H1 (cell line): ENCODE measurements at regions not wholly inside any gene's neighbourhood (a gene's known extent, or its start where the extent isn't known, plus 50 kb on each side); places are given as distances from the start of the nearest gene placed in this dataset.
A peak's percentile ranks its signal among the peaks of the same experiment; 100 is the strongest.

Source experiments
- CTCF ChIA-PET: fragments of 300-600 bp; sonication (Branson Sonifier 250); formaldehyde crosslinking; loops from one replicate; lab custom pipeline; 2021; ENCODE audit not compliant: partially characterized antibody; lab: Charles Lee
- POLR2A ChIA-PET: fragments of 300-600 bp; sonication (Branson Sonifier 250); formaldehyde crosslinking; loops from one replicate; lab custom pipeline; 2021; ENCODE audit warnings: inconsistent platforms; ENCODE audit not compliant: partially characterized antibody; lab: Charles Lee
- DNase-seq, 2 experiments: peaks; one replicate each; pipeline versions ENCODE4 v3.0.0 to v3.0.0-alpha.2; 2010 to 2022; ENCODE audit warnings: low spot score in 2 of 2, low read depth in 1 of 2, mixed read lengths in 1 of 2
- FAIRE-seq: peaks from 2 replicates; lab custom pipeline; 2011; peaks lifted over from hg19 to GRCh38; lab: Jason Lieb, UNC
- H2AFZ ChIP-seq: 2 replicates; pipeline ENCODE4 v1.8.1; 2012; ENCODE audit warnings: low read length, inconsistent platforms
- H2AK5ac ChIP-seq: 2 replicates; pipeline ENCODE4 v1.6.1; 2013; ENCODE audit warnings: low read depth, low read length
- H2BK120ac ChIP-seq: replicated peaks from 2 replicates; pipeline ENCODE3; 2013; ENCODE audit warnings: low read depth, low read length, inconsistent platforms
- H2BK12ac ChIP-seq: 2 replicates; pipeline ENCODE4 v1.6.1; 2013; ENCODE audit warnings: low read depth, low read length
- H2BK15ac ChIP-seq: 2 replicates; pipeline ENCODE4 v1.6.1; 2013; ENCODE audit warnings: low read length
- H2BK20ac ChIP-seq: 2 replicates; pipeline ENCODE4 v1.6.1; 2013; ENCODE audit warnings: low read length
- H2BK5ac ChIP-seq: 2 replicates; pipeline ENCODE4 v1.6.1; 2013; ENCODE audit warnings: low read depth, low read length
- H3K14ac ChIP-seq: 2 replicates; pipeline ENCODE4 v1.6.1; 2013; ENCODE audit warnings: inconsistent platforms; ENCODE audit not compliant: insufficient read length
- H3K18ac ChIP-seq: 2 replicates; pipeline ENCODE4 v1.6.1; 2013; ENCODE audit warnings: low read length; ENCODE audit errors: extremely low read depth
- H3K23ac ChIP-seq: 2 replicates; pipeline ENCODE4 v1.6.1; 2013; ENCODE audit warnings: inconsistent platforms; ENCODE audit not compliant: insufficient read length
- H3K23me2 ChIP-seq: 2 replicates; pipeline ENCODE4 v1.6.1; 2013; ENCODE audit warnings: low read depth, low read length
- H3K27ac ChIP-seq: 2 replicates; pipeline ENCODE4 v1.6.1; 2011; ENCODE audit warnings: low read depth, low read length, inconsistent platforms
- H3K27me3 ChIP-seq, 4 experiments: replicated peaks in 1 of 4; 1 replicate in 1 of 4; 2 replicates in 3 of 4; pipeline versions ENCODE4 v1.6.1 to v1.8.1; 2011 to 2013; ENCODE audit warnings: low read length in 3 of 4, mild to moderate bottlenecking in 3 of 4, inconsistent platforms in 2 of 4, mixed read lengths in 2 of 4, moderate library complexity in 1 of 4; ENCODE audit not compliant: control insufficient read depth in 3 of 4, insufficient read depth in 3 of 4; ENCODE audit errors: extremely low read depth in 1 of 4
- H3K36me3 ChIP-seq, 4 experiments: 2 replicates each; pipeline versions ENCODE4 v1.6.1 to v1.8.1; 2011 to 2013; ENCODE audit warnings: mild to moderate bottlenecking in 4 of 4, low read length in 3 of 4, moderate library complexity in 2 of 4, control low read depth in 1 of 4, inconsistent platforms in 1 of 4; ENCODE audit not compliant: insufficient read depth in 4 of 4, control insufficient read depth in 2 of 4
- H3K4ac ChIP-seq: replicated peaks from 2 replicates; pipeline ENCODE3; 2013; ENCODE audit warnings: low read length, low read depth, mixed read lengths, inconsistent platforms; ENCODE audit not compliant: insufficient read length
- H3K4me1 ChIP-seq, 4 experiments: replicated peaks in 1 of 4; 1 replicate in 1 of 4; 2 replicates in 3 of 4; pipeline versions ENCODE4 v1.6.1 to v1.8.1; 2011 to 2013; ENCODE audit warnings: low read length in 3 of 4, inconsistent platforms in 2 of 4, mixed read lengths in 1 of 4; ENCODE audit not compliant: insufficient read depth in 4 of 4, control insufficient read depth in 3 of 4
- H3K4me2 ChIP-seq, 2 experiments: 2 replicates each; pipeline versions ENCODE4 v1.6.1 to v1.8.1; 2011 to 2013; ENCODE audit warnings: low read depth in 2 of 2, low read length in 2 of 2, control low read depth in 1 of 2, inconsistent platforms in 1 of 2, mild to moderate bottlenecking in 1 of 2; ENCODE audit not compliant: insufficient read depth in 1 of 2
- H3K4me3 ChIP-seq, 4 experiments: fragments of 200-600, 300-600 bp in 1 of 4; sonication (generic), shearing (Covaris generic), sonication (Bioruptor Twin) in 1 of 4; 2 replicates each; pipeline versions ENCODE4 v1.5.1 to v1.8.1; 2011 to 2016; ENCODE audit warnings: low read length in 4 of 4, low read depth in 3 of 4, control low read depth in 2 of 4, inconsistent platforms in 2 of 4, mild to moderate bottlenecking in 2 of 4, mixed read lengths in 1 of 4, moderate library complexity in 1 of 4; ENCODE audit not compliant: insufficient read depth in 2 of 4; ENCODE audit errors: extremely low read depth in 1 of 4
- H3K56ac ChIP-seq: replicated peaks from 2 replicates; pipeline ENCODE3; 2013; ENCODE audit warnings: low read depth, mild to moderate bottlenecking, mixed read lengths, low read length, inconsistent platforms; ENCODE audit not compliant: insufficient read length
- H3K79me1 ChIP-seq: 2 replicates; pipeline ENCODE4 v1.6.1; 2013; ENCODE audit warnings: low read depth, low read length, control low read depth
- H3K79me2 ChIP-seq, 2 experiments: 2 replicates each; pipeline versions ENCODE4 v1.6.1 to v1.8.1; 2012 to 2013; ENCODE audit warnings: low read length in 2 of 2, mild to moderate bottlenecking in 2 of 2, inconsistent platforms in 1 of 2; ENCODE audit not compliant: insufficient read depth in 2 of 2, control insufficient read depth in 1 of 2
- H3K9ac ChIP-seq, 4 experiments: replicated peaks in 1 of 4; 1 replicate in 1 of 4; 2 replicates in 3 of 4; pipeline versions ENCODE4 v1.6.1 to v1.8.1; 2011 to 2013; ENCODE audit warnings: low read depth in 3 of 4, low read length in 3 of 4, control low read depth in 2 of 4, mild to moderate bottlenecking in 2 of 4, moderate library complexity in 2 of 4, inconsistent platforms in 1 of 4; ENCODE audit errors: extremely low read depth in 1 of 4
- H3K9me3 ChIP-seq, 2 experiments: 2 replicates each; pipeline versions ENCODE4 v1.6.1 to v1.8.1; 2012 to 2013; ENCODE audit warnings: mild to moderate bottlenecking in 2 of 2, moderate library complexity in 2 of 2, control low read depth in 1 of 2, inconsistent platforms in 1 of 2, low read depth in 1 of 2, low read length in 1 of 2, mixed read lengths in 1 of 2; ENCODE audit not compliant: insufficient read depth in 2 of 2
- H4K20me1 ChIP-seq, 2 experiments: replicated peaks in 1 of 2; 2 replicates each; pipeline versions ENCODE3 to v1.8.1; 2011 to 2013; ENCODE audit warnings: inconsistent platforms in 2 of 2, low read length in 2 of 2, mild to moderate bottlenecking in 1 of 2; ENCODE audit not compliant: insufficient read depth in 2 of 2, control insufficient read depth in 1 of 2
- H4K5ac ChIP-seq: 2 replicates; pipeline ENCODE4 v1.6.1; 2013; ENCODE audit warnings: low read length, low read depth, mixed read lengths, inconsistent platforms; ENCODE audit not compliant: insufficient read length
- H4K8ac ChIP-seq: 2 replicates; pipeline ENCODE4 v1.8.0; 2013; ENCODE audit warnings: mild to moderate bottlenecking, moderate library complexity, low read length, inconsistent platforms; ENCODE audit not compliant: insufficient read depth; ENCODE audit errors: extremely low read depth
- H4K91ac ChIP-seq: replicated peaks from 2 replicates; pipeline ENCODE3; 2013; ENCODE audit warnings: low read length, mixed read lengths, inconsistent platforms; ENCODE audit not compliant: insufficient read length
- BRCA1 ChIP-seq: IDR thresholded peaks from 2 replicates; pipeline ENCODE4 v1.6.1; 2012; ENCODE audit warnings: low read depth, low read length, improper control_type of control experiment
- CBX5 ChIP-seq: fragments of 300-800, 300-1000 bp; sonication (generic); IDR thresholded peaks from 2 replicates; pipeline ENCODE4 v1.7.1; 2016; ENCODE audit warnings: antibody characterized with exemption, low read length, low read depth
- CREB1 ChIP-seq: IDR thresholded peaks from 2 replicates; pipeline ENCODE4 v1.6.1; 2012; ENCODE audit warnings: inconsistent platforms
- CTBP2 ChIP-seq: IDR thresholded peaks from 2 replicates; pipeline ENCODE4 v1.7.0; 2011; ENCODE audit warnings: borderline replicate concordance, mild to moderate bottlenecking, moderate library complexity, mixed read lengths, low read length; ENCODE audit not compliant: insufficient read depth, insufficient read length
- GTF2F1 ChIP-seq: IDR thresholded peaks from 2 replicates; pipeline ENCODE4 v1.6.1; 2012; ENCODE audit warnings: low read depth, low read length, improper control_type of control experiment, borderline replicate concordance
- JUN ChIP-seq: IDR thresholded peaks from 2 replicates; pipeline ENCODE4 v1.6.1; 2011; ENCODE audit warnings: low read depth, mild to moderate bottlenecking, improper control_type of control experiment, low read length
- KDM4A ChIP-seq: IDR thresholded peaks from one replicate; pipeline ENCODE4 v1.7.1; 2012; ENCODE audit warnings: low read depth, mild to moderate bottlenecking, moderate library complexity, low read length, inconsistent platforms; ENCODE audit not compliant: severe bottlenecking
- RNF2 ChIP-seq: fragments of 200-900, 300-1000 bp; sonication (generic); IDR thresholded peaks from 2 replicates; pipeline ENCODE4 v1.7.1; 2016; ENCODE audit warnings: borderline replicate concordance, low read depth, mild to moderate bottlenecking, antibody characterized with exemption, low read length; ENCODE audit not compliant: poor library complexity, severe bottlenecking; ENCODE audit errors: missing control alignments
- SIN3A ChIP-seq, 2 experiments: IDR thresholded peaks in 1 of 2; conservative IDR thresholded peaks in 1 of 2; 2 replicates each; pipeline ENCODE4 v1.6.1; 2011 to 2012; ENCODE audit warnings: low read length in 2 of 2, improper control_type of control experiment in 1 of 2, low read depth in 1 of 2, mild to moderate bottlenecking in 1 of 2
- SP4 ChIP-seq: IDR thresholded peaks from 2 replicates; pipeline ENCODE4 v1.6.1; 2012; ENCODE audit warnings: low read length, inconsistent platforms
- TCF12 ChIP-seq: IDR thresholded peaks from 2 replicates; pipeline ENCODE4 v1.6.1; 2011; ENCODE audit warnings: low read depth, mild to moderate bottlenecking, low read length
- TF ChIP-seq, protein P1 (sequence below): IDR thresholded peaks from 2 replicates; pipeline ENCODE4 v1.6.1; 2012; ENCODE audit warnings: inconsistent platforms
- TF ChIP-seq, protein P2 (sequence below): IDR thresholded peaks from 2 replicates; pipeline ENCODE4 v1.6.1; 2012; ENCODE audit warnings: low read length, inconsistent platforms

DNA sequence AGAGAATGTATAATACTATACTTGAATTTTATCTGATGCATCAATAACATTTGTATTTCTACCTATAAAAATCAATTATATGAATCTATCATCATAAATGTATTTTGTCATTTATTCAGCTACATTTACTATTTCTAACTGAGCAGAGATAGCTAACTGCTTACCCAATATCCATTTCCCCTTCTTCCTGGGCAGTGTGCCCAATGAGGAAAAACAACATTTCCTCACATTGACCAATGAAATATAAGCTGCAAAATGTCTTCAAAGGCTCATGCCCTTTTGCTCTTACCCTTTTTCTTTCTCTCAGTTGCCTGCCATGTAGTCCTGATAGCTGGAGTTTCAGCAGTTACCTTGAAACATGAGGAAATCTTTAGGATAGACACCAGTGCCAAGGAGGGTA is 385.8 kb upstream of the PCSK5 start:
- Histone ChIP-seq H4K5ac (no peak overlapping the region), H3K56ac (no peak overlapping the region), H2AFZ (peak overlapping the region; percentile 91), H3K14ac (no peak overlapping the region), H3K36me3 (no peaks in the 10 kb centered on the region), H3K4me1 (no peaks in the 10 kb centered on the region), H2BK20ac (no peak overlapping the region), H2AK5ac (no peak overlapping the region), H3K23ac (no peak overlapping the region), H2BK5ac (no peak overlapping the region), H2BK120ac (no peak overlapping the region), H3K4me3 (no peak overlapping the region), H3K23me2 (no peaks in the 10 kb centered on the region), H3K27me3 (no peaks in the 10 kb centered on the region), H3K79me2 (no peaks in the 10 kb centered on the region), H4K20me1 (no peaks in the 10 kb centered on the region), H3K79me1 (no peaks in the 10 kb centered on the region), H3K18ac (no peak overlapping the region), H2BK15ac (no peak overlapping the region), H4K8ac (no peak overlapping the region), H3K9ac (no peak overlapping the region), H3K27ac (no peak overlapping the region), H3K9me3 (0 out of 4 replicates have a peak, but pooled peaks cover 0 to 4% of the 10 kb centered on the region in 2 experiments), H2BK12ac (no peak overlapping the region), H3K4ac (no peak overlapping the region), H3K4me2 (no peak overlapping the region), H4K91ac (no peak overlapping the region)
- FAIRE-seq (no peak), DNase-seq (no peak)
- ChIA-PET CTCF (interaction anchor here (0.9 kb wide), 1 partner anchor 171 kb away, joined by 3 read pairs; no protein-coding TSS in a partner anchor), POLR2A (no interaction called here)
- TF ChIP-seq TCF12 (no peak), CREB1 (no peak), BRCA1 (no peak), CTBP2 (no peak), CBX5 (no peak), RNF2 (no peak), KDM4A (no peak), JUN (no peak), SP4 (no peak), GTF2F1 (no peak), SIN3A (conservative IDR thresholded peaks at IDR 0.05 in 1 of 2, IDR thresholded peaks at IDR 0.05 in 1 of 2; ENCODE audit: low read depth in 1 of 2, low read length in 2 of 2) (no peak)
- TF ChIP-seq, protein P1, sequence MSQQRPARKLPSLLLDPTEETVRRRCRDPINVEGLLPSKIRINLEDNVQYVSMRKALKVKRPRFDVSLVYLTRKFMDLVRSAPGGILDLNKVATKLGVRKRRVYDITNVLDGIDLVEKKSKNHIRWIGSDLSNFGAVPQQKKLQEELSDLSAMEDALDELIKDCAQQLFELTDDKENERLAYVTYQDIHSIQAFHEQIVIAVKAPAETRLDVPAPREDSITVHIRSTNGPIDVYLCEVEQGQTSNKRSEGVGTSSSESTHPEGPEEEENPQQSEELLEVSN: no peak
- TF ChIP-seq, protein P2, sequence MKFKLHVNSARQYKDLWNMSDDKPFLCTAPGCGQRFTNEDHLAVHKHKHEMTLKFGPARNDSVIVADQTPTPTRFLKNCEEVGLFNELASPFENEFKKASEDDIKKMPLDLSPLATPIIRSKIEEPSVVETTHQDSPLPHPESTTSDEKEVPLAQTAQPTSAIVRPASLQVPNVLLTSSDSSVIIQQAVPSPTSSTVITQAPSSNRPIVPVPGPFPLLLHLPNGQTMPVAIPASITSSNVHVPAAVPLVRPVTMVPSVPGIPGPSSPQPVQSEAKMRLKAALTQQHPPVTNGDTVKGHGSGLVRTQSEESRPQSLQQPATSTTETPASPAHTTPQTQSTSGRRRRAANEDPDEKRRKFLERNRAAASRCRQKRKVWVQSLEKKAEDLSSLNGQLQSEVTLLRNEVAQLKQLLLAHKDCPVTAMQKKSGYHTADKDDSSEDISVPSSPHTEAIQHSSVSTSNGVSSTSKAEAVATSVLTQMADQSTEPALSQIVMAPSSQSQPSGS: no peak
